Activated CD8-positive, alpha-beta memory T cell treated with anti-CD3 and anti-CD28 coated beads, Interleukin-2, amount 10 ng/mL, durations not matched to agents 7 days and 5 days (primary cell): ENCODE measurements at regions not wholly inside any gene's neighbourhood (a gene's known extent, or its start where the extent isn't known, plus 50 kb on each side); places are given as distances from the start of the nearest gene placed in this dataset.

Experiments
- ATAC-seq: fragments of 150-1000 bp; cut with Tn5 transposase; one replicate; pipeline ENCODE4 v1.10.0; 2021; ENCODE audit warnings: moderate library complexity
- CTCF ChIA-PET: fragments of 350-600 bp; sonication (Branson Sonifier 250); formaldehyde crosslinking; loops from one replicate; lab custom pipeline; 2021; ENCODE audit warnings: antibody characterized with exemption; lab: Charles Lee
- DNase-seq: peaks from one replicate; pipeline ENCODE4 v3.0.0-alpha.2; 2020
- H3K27ac Mint-ChIP-seq: one replicate; pipeline ENCODE4 v1.8.0; 2021; ENCODE audit warnings: mild to moderate bottlenecking, mixed read lengths
- H3K27me3 Mint-ChIP-seq: one replicate; pipeline ENCODE4 v1.8.0; 2021; ENCODE audit warnings: mixed read lengths
- H3K36me3 Mint-ChIP-seq: one replicate; pipeline ENCODE4 v1.8.0; 2021; ENCODE audit warnings: mild to moderate bottlenecking, mixed read lengths
- H3K4me1 Mint-ChIP-seq: one replicate; pipeline ENCODE4 v1.8.0; 2021; ENCODE audit warnings: mixed read lengths
- H3K4me3 Mint-ChIP-seq: one replicate; pipeline ENCODE4 v1.8.0; 2021; ENCODE audit warnings: mild to moderate bottlenecking, moderate library complexity, mixed read lengths
- H3K9me3 Mint-ChIP-seq: one replicate; pipeline ENCODE4 v1.8.0; 2022; ENCODE audit warnings: low read depth, mixed read lengths

GRCh38 chr3:147758771-147759170 lies 349.6 kb downstream of the ZIC1 start:
- no peak for ATAC-seq
- Mint-ChIP-seq H3K4me1 (no peaks in the 10 kb centered on the region), H3K27me3 (no peaks in the 10 kb centered on the region), H3K9me3 (no peaks in the 10 kb centered on the region), H3K27ac (no peak overlapping the region), H3K4me3 (no peak overlapping the region), H3K36me3 (no peaks in the 10 kb centered on the region)
- CTCF ChIA-PET = no interaction called here
- DNase-seq = no peak

GRCh38 chr3:147760085-147760484 lies 350.9 kb downstream of the ZIC1 start:
- Mint-ChIP-seq H3K4me3 (no peak overlapping the region), H3K27ac (no peak overlapping the region), H3K27me3 (no peaks in the 10 kb centered on the region), H3K9me3 (no peaks in the 10 kb centered on the region), H3K4me1 (no peaks in the 10 kb centered on the region), H3K36me3 (no peaks in the 10 kb centered on the region)
- CTCF ChIA-PET = no interaction called here
- ATAC-seq = no peak
- no peak for DNase-seq

- CTCF ChIA-PET = no interaction called here
- Mint-ChIP-seq H3K4me3 (no peak overlapping the region), H3K36me3 (no peaks in the 10 kb centered on the region), H3K27ac (no peak overlapping the region), H3K27me3 (no peaks in the 10 kb centered on the region), H3K9me3 (no peaks in the 10 kb centered on the region), H3K4me1 (no peaks in the 10 kb centered on the region)
- ATAC-seq (no peak), DNase-seq (no peak)
These were observed 351.8 kb downstream of the ZIC1 start for GRCh38 chr3:147760941-147761340.

- Mint-ChIP-seq H3K27ac (no peak overlapping the region), H3K4me1 (no peaks in the 10 kb centered on the region), H3K4me3 (no peak overlapping the region), H3K36me3 (no peaks in the 10 kb centered on the region), H3K27me3 (no peaks in the 10 kb centered on the region), H3K9me3 (peaks cover 3% of the 10 kb centered on the region)
- ATAC-seq (no peak), DNase-seq (no peak)
- CTCF ChIA-PET = no interaction called here
These were observed 364.0 kb downstream of the ZIC1 start for GRCh38 chr3:147773116-147773630.

- CTCF ChIA-PET = no interaction called here
- Mint-ChIP-seq H3K4me1 (no peaks in the 10 kb centered on the region), H3K4me3 (no peak overlapping the region), H3K27ac (no peak overlapping the region), H3K9me3 (peaks cover 3% of the 10 kb centered on the region), H3K27me3 (no peaks in the 10 kb centered on the region), H3K36me3 (no peaks in the 10 kb centered on the region)
- ATAC-seq = no peak
- no peak for DNase-seq
These were observed 366.2 kb downstream of the ZIC1 start for GRCh38 chr3:147775411-147775810.

GRCh38 chr3:147775816-147776530 lies 366.8 kb downstream of the ZIC1 start:
- Mint-ChIP-seq H3K27ac (no peak overlapping the region), H3K27me3 (no peaks in the 10 kb centered on the region), H3K4me3 (no peak overlapping the region), H3K36me3 (no peaks in the 10 kb centered on the region), H3K9me3 (peaks cover 3% of the 10 kb centered on the region), H3K4me1 (no peaks in the 10 kb centered on the region)
- CTCF ChIA-PET = no interaction called here
- ATAC-seq = no peak
- no peak for DNase-seq

- ATAC-seq (no peak), DNase-seq (no peak)
- Mint-ChIP-seq H3K36me3 (no peaks in the 10 kb centered on the region), H3K27me3 (no peaks in the 10 kb centered on the region), H3K9me3 (no peaks in the 10 kb centered on the region), H3K27ac (no peak overlapping the region), H3K4me1 (no peaks in the 10 kb centered on the region), H3K4me3 (no peak overlapping the region)
- CTCF ChIA-PET = no interaction called here
These were observed 384.7 kb downstream of the ZIC1 start for GRCh38 chr3:147793841-147794240.

GRCh38 chr3:147794596-147794995 lies 385.4 kb downstream of the ZIC1 start:
- H3K27ac Mint-ChIP-seq = no peak overlapping the region
- CTCF ChIA-PET = no interaction called here
- H3K9me3 Mint-ChIP-seq = no peaks in the 10 kb centered on the region
- H3K36me3 Mint-ChIP-seq = no peaks in the 10 kb centered on the region
- H3K27me3 Mint-ChIP-seq = no peaks in the 10 kb centered on the region
- no peaks in the 10 kb centered on the region for H3K4me1 Mint-ChIP-seq
- DNase-seq = no peak
- no peak overlapping the region for H3K4me3 Mint-ChIP-seq
- no peak for ATAC-seq

- Mint-ChIP-seq H3K4me1 (no peaks in the 10 kb centered on the region), H3K4me3 (no peak overlapping the region), H3K27ac (no peak overlapping the region), H3K27me3 (no peaks in the 10 kb centered on the region), H3K9me3 (no peaks in the 10 kb centered on the region), H3K36me3 (no peaks in the 10 kb centered on the region)
- DNase-seq = no peak
- CTCF ChIA-PET = no interaction called here
- ATAC-seq = no peak
These were observed 386.3 kb downstream of the ZIC1 start for GRCh38 chr3:147795418-147795817.

GRCh38 chr3:147797095-147797494 lies 387.9 kb downstream of the ZIC1 start:
- Mint-ChIP-seq H3K9me3 (no peaks in the 10 kb centered on the region), H3K4me1 (no peaks in the 10 kb centered on the region), H3K27me3 (no peaks in the 10 kb centered on the region), H3K27ac (no peak overlapping the region), H3K36me3 (no peaks in the 10 kb centered on the region), H3K4me3 (no peak overlapping the region)
- CTCF ChIA-PET = no interaction called here
- DNase-seq (no peak), ATAC-seq (no peak)

GRCh38 chr3:147799601-147800000 lies 390.4 kb downstream of the ZIC1 start:
- CTCF ChIA-PET = no interaction called here
- H3K4me3 Mint-ChIP-seq = no peak overlapping the region
- ATAC-seq = no peak
- H3K4me1 Mint-ChIP-seq = no peaks in the 10 kb centered on the region
- no peak for DNase-seq
- H3K27ac Mint-ChIP-seq = no peak overlapping the region
- no peaks in the 10 kb centered on the region for H3K9me3 Mint-ChIP-seq
- H3K36me3 Mint-ChIP-seq = no peaks in the 10 kb centered on the region
- no peaks in the 10 kb centered on the region for H3K27me3 Mint-ChIP-seq

- ATAC-seq (no peak), DNase-seq (no peak)
- H3K27ac Mint-ChIP-seq = no peak overlapping the region
- H3K36me3 Mint-ChIP-seq = no peaks in the 10 kb centered on the region
- CTCF ChIA-PET = no interaction called here
- H3K4me3 Mint-ChIP-seq = no peak overlapping the region
- H3K4me1 Mint-ChIP-seq = no peaks in the 10 kb centered on the region
- H3K27me3 Mint-ChIP-seq = no peaks in the 10 kb centered on the region
- H3K9me3 Mint-ChIP-seq = peaks cover 2% of the 10 kb centered on the region
These were observed 398.6 kb downstream of the ZIC1 start for GRCh38 chr3:147807776-147808175.

- H3K4me3 Mint-ChIP-seq = no peak overlapping the region
- H3K4me1 Mint-ChIP-seq = no peaks in the 10 kb centered on the region
- no peak overlapping the region for H3K27ac Mint-ChIP-seq
- DNase-seq (no peak), ATAC-seq (no peak)
- H3K27me3 Mint-ChIP-seq = no peaks in the 10 kb centered on the region
- H3K36me3 Mint-ChIP-seq = no peaks in the 10 kb centered on the region
- CTCF ChIA-PET = no interaction called here
- H3K9me3 Mint-ChIP-seq = peaks cover 2% of the 10 kb centered on the region
These were observed 400.0 kb downstream of the ZIC1 start for GRCh38 chr3:147809206-147809605.

- Mint-ChIP-seq H3K4me1 (no peaks in the 10 kb centered on the region), H3K36me3 (no peaks in the 10 kb centered on the region), H3K27me3 (no peaks in the 10 kb centered on the region), H3K27ac (no peak overlapping the region), H3K4me3 (no peak overlapping the region), H3K9me3 (peaks cover 2% of the 10 kb centered on the region)
- ATAC-seq (no peak), DNase-seq (no peak)
- CTCF ChIA-PET = no interaction called here
These were observed 403.2 kb downstream of the ZIC1 start for GRCh38 chr3:147812186-147812911.
